Stomach smooth muscle (tissue), 2 donors: ENCODE measurements at regions not wholly inside any gene's neighbourhood (a gene's known extent, or its start where the extent isn't known, plus 50 kb on each side); places are given as distances from the start of the nearest gene placed in this dataset.
A peak's percentile ranks its signal among the peaks of the same experiment; 100 is the strongest.
"Not testable (repeated sequence)": the region's sequence is repeated elsewhere in the genome, so short reads cannot be mapped to it uniquely, and the experiment has no call there.

Experiments
- H3K27ac ChIP-seq: one replicate; pipeline ENCODE4 v1.7.0; 2013; ENCODE audit warnings: mild to moderate bottlenecking, low read length, inconsistent platforms
- H3K27me3 ChIP-seq, 2 donors: one replicate each; pipeline ENCODE4 v1.7.0; 2013; ENCODE audit warnings: low read length in 2 of 2; ENCODE audit not compliant: insufficient read depth in 2 of 2, control insufficient read depth in 1 of 2
- H3K36me3 ChIP-seq, 2 donors: one replicate each; pipeline ENCODE4 v1.7.0; 2013; ENCODE audit warnings: low read length in 2 of 2; ENCODE audit not compliant: control insufficient read depth in 2 of 2, insufficient read depth in 2 of 2
- H3K4me1 ChIP-seq: one replicate; pipeline ENCODE4 v1.7.0; 2013; ENCODE audit warnings: low read length; ENCODE audit not compliant: control insufficient read depth, insufficient read depth
- H3K4me3 ChIP-seq, 2 donors: one replicate each; pipeline ENCODE4 v1.7.0; 2013; ENCODE audit warnings: low read length in 2 of 2
- H3K9ac ChIP-seq, 2 donors: one replicate each; pipeline ENCODE4 v1.7.0; 2013; ENCODE audit warnings: low read length in 2 of 2, mild to moderate bottlenecking in 1 of 2
- H3K9me3 ChIP-seq, 2 donors: one replicate each; pipeline ENCODE4 v1.7.0; 2013; ENCODE audit warnings: low read length in 2 of 2; ENCODE audit not compliant: control insufficient read depth in 2 of 2
- donor health status: healthy.
- donor health status: Pancreatic carcinoma.

DNA sequence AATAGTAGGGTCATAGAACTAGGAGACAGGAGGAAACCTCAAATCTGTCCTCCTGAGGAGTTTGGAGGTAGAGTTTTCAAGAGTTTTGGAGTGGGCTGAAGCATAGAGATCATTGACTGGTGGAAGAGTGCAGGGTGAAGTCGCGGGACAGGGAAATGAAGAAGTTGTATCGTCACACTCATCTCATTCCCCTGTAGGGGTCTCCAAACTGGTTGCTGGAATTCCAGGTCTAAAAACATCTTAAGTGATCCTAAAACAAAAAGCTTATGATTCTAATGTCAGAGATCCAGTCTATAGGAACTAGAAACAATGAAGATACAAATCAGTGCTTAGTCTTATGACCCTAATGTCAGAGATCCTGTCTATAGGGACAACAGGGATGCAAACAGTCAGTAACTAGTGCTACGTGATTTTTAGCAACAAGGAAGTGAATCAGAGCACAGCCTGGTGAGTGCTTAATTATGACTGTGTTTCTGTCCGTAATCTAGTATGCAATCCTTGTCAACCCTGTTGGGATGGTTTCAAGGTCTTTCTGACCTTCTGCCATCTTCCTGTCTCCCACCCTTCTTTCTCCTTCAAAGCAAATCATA lies 139.4 kb downstream of the SKIDA1 start:
- Histone ChIP-seq H3K27ac (no peak overlapping the region), H3K36me3 (no peaks in the 10 kb centered on the region), H3K4me3 (no peak overlapping the region), H3K4me1 (no peaks in the 10 kb centered on the region), H3K9me3 (no peaks in the 10 kb centered on the region), H3K9ac (no peak overlapping the region), H3K27me3 (no peaks in the 10 kb centered on the region)

DNA sequence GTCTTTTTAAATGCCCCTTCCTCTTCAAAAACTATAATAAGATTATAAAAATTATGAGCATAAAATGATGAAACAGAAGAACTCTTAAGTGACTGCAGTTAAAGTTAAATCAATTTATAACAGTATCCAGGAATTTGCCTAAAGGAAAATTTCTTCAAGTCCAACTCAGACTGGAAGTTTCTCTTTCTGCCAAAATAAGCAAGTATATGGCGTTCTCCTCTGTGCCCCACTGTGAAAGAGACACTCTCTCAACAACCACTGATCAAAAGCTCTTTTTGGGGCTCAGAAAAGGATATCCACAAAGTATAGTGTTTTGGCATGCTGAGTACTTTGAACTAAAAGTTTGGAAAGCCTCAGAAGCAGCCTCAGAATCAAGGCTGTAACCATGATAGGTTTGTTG lies 139.9 kb downstream of the SKIDA1 start:
- no peak overlapping the region for H3K4me3 ChIP-seq
- H3K36me3 ChIP-seq: no peaks in the 10 kb centered on the region
- no peaks in the 10 kb centered on the region for H3K4me1 ChIP-seq
- no peak overlapping the region for H3K9ac ChIP-seq
- H3K27ac ChIP-seq: no peak overlapping the region
- H3K27me3 ChIP-seq: no peaks in the 10 kb centered on the region
- no peaks in the 10 kb centered on the region for H3K9me3 ChIP-seq

DNA sequence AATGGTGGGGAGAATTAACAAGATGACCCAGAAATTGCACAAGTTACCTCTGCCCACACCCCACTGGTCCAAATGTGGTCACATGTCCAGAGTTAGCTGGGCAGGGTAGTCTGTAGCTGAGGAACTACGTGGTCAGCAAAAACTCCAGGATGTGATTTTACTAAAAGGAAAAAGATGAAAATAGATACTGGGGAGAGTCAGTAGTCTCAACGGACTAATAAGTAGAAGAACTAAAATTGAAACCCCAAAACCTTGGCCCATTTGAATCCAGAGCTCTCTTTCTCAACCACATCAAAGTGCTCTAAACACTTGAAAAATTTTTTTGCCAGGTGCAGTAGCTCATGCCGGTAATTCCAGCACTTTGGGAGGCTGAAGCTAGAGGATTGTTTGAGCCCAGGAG lies 146.3 kb downstream of the SKIDA1 start:
- no peak overlapping the region for H3K27ac ChIP-seq
- H3K4me1 ChIP-seq: no peaks in the 10 kb centered on the region
- no peaks in the 10 kb centered on the region for H3K27me3 ChIP-seq
- H3K4me3 ChIP-seq: no peak overlapping the region
- H3K36me3 ChIP-seq: no peaks in the 10 kb centered on the region
- no peaks in the 10 kb centered on the region for H3K9me3 ChIP-seq
- no peak overlapping the region for H3K9ac ChIP-seq

DNA sequence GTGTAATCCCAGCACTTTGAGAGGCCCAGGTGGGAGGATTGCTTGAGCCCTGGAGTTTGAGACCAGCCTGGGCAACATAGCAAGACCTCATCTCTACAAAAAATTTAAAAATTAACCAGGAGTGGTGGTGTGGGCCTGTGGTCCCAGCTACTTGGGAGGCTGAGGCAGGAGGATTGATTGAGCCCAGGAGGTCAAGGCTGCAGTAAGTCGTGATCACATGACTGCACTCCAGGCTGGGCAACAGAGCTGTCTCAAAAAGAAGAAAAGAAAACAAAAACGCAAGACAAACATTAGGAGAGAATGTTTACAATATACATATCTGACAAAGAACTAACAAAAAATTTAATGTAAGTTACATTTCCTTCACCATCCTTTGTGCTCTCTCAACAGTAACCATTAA lies 150.2 kb downstream of the SKIDA1 start:
- not testable (repeated sequence) for H3K9me3 ChIP-seq, H3K36me3 ChIP-seq, H3K27me3 ChIP-seq, H3K27ac ChIP-seq, H3K4me3 ChIP-seq, H3K9ac ChIP-seq, H3K4me1 ChIP-seq

DNA sequence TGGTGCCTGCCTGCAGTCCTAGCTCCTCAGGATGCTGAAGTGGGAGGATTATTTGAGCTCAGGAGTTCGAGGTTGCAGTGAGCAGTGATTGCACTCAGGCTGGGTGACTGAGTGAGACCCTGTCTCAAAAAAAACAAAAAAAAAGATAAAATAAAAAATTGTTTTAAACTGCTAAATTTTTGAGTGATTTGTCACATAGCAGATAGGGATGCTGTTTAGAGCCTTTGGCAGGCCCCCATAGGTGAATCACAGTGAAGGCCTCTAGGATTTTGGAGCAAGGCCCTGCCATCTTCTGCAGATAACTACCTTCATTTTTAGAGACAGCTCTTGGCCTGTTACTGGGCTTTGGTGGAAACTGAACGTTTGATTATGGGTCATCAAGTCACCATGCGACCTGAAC lies 151.6 kb downstream of the SKIDA1 start:
- H3K4me1 ChIP-seq, H3K9me3 ChIP-seq, H3K27ac ChIP-seq, H3K36me3 ChIP-seq, H3K27me3 ChIP-seq, H3K4me3 ChIP-seq, H3K9ac ChIP-seq: not testable (repeated sequence)

DNA sequence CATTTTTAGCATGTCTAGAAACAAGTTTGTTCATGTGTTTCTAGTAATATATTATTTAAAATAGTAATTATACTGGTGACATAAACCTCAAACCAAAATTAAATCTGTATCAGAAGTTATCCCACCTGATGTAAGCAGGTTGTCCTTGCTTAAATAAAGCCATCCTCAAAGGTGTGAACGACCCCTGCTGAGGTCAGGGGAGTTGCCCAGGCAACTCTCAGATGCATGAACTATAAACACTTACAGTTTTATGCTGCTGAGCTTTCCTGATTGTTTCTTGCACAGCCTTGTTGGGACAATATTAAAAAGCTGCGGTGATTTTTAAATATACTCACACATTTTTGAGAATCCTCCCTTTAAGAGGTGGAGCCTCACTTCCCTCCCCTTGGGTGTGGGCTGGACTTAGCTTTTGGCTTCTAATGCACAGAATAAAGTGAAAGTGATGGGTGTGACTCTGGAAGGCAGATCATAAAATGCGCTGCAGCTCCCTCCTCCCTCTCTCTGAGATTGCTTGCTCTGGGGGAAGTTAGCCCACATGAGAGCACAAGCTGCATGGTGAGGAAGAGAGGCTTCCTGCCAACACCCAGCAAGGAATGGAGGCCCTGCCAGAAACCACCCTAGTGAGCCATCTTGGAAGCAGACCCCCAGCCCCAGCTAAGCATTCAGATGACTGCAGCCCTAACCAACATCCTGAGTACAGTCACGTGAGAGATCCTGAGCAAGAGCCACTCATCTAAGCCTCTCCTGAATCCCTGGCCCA lies 152.7 kb downstream of the SKIDA1 start:
- no peaks in the 10 kb centered on the region for H3K27me3 ChIP-seq
- H3K36me3 ChIP-seq: no peaks in the 10 kb centered on the region
- no peak overlapping the region for H3K27ac ChIP-seq
- peak overlapping the region in 1 of 2 donors; percentile 40 for H3K4me3 ChIP-seq
- H3K4me1 ChIP-seq: peaks cover 4% of the 10 kb centered on the region
- H3K9ac ChIP-seq: no peak overlapping the region
- H3K9me3 ChIP-seq: no peaks in the 10 kb centered on the region

DNA sequence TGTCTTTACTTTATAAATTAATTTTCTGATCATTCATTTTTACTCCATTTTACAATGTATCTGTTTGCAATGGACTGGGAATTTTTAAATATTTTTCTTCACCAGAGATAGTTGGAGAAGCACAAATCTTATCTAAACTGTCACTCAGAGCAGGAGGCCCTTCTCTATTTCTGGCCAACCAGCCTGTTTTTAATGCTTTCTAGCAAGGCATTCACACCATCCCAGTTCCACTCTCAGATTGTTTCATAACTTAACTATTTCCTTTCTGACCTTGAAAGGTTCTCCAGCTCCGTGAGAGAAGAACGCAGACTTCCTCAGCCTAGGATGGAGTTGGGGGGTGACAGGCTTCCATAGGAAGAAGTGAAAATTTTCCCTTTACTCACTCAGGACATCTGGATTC lies 155.8 kb downstream of the SKIDA1 start:
- peaks cover 4% of the 10 kb centered on the region for H3K4me1 ChIP-seq
- H3K4me3 ChIP-seq: no peak overlapping the region
- H3K36me3 ChIP-seq: no peaks in the 10 kb centered on the region
- no peaks in the 10 kb centered on the region for H3K27me3 ChIP-seq
- no peaks in the 10 kb centered on the region for H3K9me3 ChIP-seq
- no peak overlapping the region for H3K27ac ChIP-seq
- no peak overlapping the region for H3K9ac ChIP-seq

DNA sequence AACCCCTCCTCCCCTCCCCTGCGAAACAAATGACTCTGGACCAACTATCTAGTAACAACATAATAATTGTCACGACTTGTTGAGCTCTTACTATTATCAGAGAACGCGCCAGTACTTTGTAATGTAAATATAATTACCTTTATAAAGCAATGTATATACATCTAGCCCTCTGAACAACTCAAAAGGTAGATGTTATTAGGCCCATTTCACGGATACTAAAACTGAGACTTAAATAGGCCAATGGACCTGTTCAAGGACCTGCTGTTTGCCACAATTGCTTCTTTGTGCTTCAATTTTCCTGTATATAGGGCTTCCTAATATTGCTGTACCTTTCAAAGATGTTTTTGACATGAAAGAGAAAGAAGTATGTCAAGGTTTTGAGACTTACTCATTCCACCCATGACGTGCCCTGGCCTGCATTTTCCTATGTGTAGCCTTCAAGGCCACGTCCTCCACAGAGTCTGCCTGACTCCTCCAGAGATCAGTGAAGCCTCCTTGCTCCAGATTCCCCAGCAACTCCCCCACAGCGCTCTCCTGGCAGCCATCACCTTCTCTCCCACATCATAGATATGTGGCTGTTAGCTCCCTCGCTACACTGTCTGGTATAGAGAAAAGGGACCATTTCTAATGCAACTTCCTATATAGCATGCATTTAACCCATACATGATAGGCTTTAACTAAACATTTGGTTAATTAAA lies 156.6 kb downstream of the SKIDA1 start:
- Histone ChIP-seq H3K36me3 (no peaks in the 10 kb centered on the region), H3K9ac (no peak overlapping the region), H3K27me3 (no peaks in the 10 kb centered on the region), H3K9me3 (no peaks in the 10 kb centered on the region), H3K4me1 (peaks cover 4% of the 10 kb centered on the region), H3K4me3 (no peak overlapping the region), H3K27ac (no peak overlapping the region)

DNA sequence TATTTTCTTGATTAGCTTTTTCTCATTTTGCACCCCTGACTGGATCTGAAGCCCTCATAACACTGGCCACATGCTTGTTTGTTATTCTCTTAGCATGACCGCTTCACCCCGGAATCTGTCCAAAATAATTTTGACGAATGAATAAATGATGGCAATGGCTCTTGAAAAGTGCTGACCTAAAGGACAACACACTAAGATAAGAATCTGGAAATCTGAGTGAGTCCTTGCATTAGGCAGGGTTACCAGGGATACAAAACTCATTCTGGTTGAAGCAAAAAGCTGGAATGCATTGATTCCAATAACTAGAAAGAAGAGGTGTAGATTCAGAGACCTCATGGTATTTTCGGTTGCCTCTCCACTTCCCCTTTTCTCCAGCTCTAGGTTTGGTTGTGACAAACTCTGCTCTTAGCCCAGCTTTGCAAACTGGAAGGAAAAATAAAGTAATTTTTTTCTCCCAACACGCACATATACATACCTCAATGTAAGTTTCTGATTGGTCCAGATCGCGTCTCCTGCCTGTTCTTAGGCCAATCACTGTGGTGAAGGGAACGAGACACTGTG lies 157.4 kb downstream of the SKIDA1 start:
- H3K4me3 ChIP-seq: no peak overlapping the region
- H3K9ac ChIP-seq: no peak overlapping the region
- no peaks in the 10 kb centered on the region for H3K36me3 ChIP-seq
- no peaks in the 10 kb centered on the region for H3K27me3 ChIP-seq
- no peak overlapping the region for H3K27ac ChIP-seq
- H3K4me1 ChIP-seq: peaks cover 4% of the 10 kb centered on the region
- H3K9me3 ChIP-seq: no peaks in the 10 kb centered on the region

DNA sequence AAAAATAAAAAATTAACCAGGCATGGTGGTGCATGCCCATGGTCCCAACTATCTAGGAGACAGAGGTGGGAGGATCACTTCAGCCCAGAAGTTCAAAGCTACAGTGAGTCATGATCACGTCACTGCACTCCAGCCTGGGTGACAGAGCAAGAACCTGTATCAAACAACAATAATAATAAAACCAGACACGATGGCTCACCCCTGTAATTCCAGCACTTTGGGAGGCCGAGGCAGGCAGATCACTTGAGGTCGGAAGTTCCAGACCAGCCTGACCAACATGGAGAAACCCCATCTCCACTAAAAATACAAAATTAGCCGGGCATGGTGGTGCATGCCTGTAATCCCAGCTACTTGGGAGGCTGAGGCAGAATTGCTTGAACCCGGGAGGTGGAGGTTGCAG lies 159.4 kb downstream of the SKIDA1 start:
- H3K27me3 ChIP-seq, H3K27ac ChIP-seq, H3K4me3 ChIP-seq: not testable (repeated sequence)

More for the DNA sequence above, 159.4 kb downstream of the SKIDA1 start:
- H3K36me3 ChIP-seq, H3K4me1 ChIP-seq, H3K9me3 ChIP-seq, H3K9ac ChIP-seq: not testable (repeated sequence)
